ENCODE measurements at regions not wholly inside any gene's neighbourhood (a gene's known extent, or its start where the extent isn't known, plus 50 kb on each side); places are given as distances from the start of the nearest gene placed in this dataset.

- no peak for ATAC-seq
- no peak for TF ChIP-seq CSRNP3 (CRISPR knock-in tag; IDR thresholded peaks at IDR 0.05)
- no peak for TF ChIP-seq RARB (CRISPR knock-in tag; IDR thresholded peaks at IDR 0.05)
- no peak for TF ChIP-seq TSHZ2 (CRISPR knock-in tag; IDR thresholded peaks at IDR 0.05)
- TF ChIP-seq ISL1 (CRISPR knock-in tag; IDR thresholded peaks at IDR 0.05) = no peak
- TF ChIP-seq ARNTL (CRISPR knock-in tag; IDR thresholded peaks at IDR 0.05; ENCODE audit: borderline replicate concordance, low read depth) = no peak
- TF ChIP-seq TCF4 (CRISPR knock-in tag; IDR thresholded peaks at IDR 0.05; ENCODE audit: borderline replicate concordance) = no peak
- TF ChIP-seq SNAI2 (CRISPR knock-in tag; IDR thresholded peaks at IDR 0.05) = no peak
- no peak for TF ChIP-seq ZC3H10 (CRISPR knock-in tag; IDR thresholded peaks at IDR 0.05)
- no peak for TF ChIP-seq POU6F1 (CRISPR knock-in tag; IDR thresholded peaks at IDR 0.05; ENCODE audit: borderline replicate concordance, low read depth)
- no peak for TF ChIP-seq ZNF565 (CRISPR knock-in tag; conservative IDR thresholded peaks at IDR 0.05; ENCODE audit: low read depth)
- no peak for TF ChIP-seq CSDC2 (CRISPR knock-in tag; IDR thresholded peaks at IDR 0.05)
- TF ChIP-seq TOX (CRISPR knock-in tag; IDR thresholded peaks at IDR 0.05; ENCODE audit: borderline replicate concordance) = no peak
- TF ChIP-seq CREB5 (CRISPR knock-in tag; IDR thresholded peaks at IDR 0.05; ENCODE audit: low read depth) = no peak
- no peak for TF ChIP-seq ZNF70 (CRISPR knock-in tag; IDR thresholded peaks at IDR 0.05)
- TF ChIP-seq ZNF8 (CRISPR knock-in tag; IDR thresholded peaks at IDR 0.05) = no peak
Measured at GRCh38 chr20:12022126-12022525, 104.4 kb downstream of the BTBD3 start.

GRCh38 chr20:12023194-12023795 is 105.6 kb downstream of the BTBD3 start:
- TF ChIP-seq ISL1 (CRISPR knock-in tag; IDR thresholded peaks at IDR 0.05) (no peak), POU6F1 (CRISPR knock-in tag; IDR thresholded peaks at IDR 0.05; ENCODE audit: borderline replicate concordance, low read depth) (no peak), ARNTL (CRISPR knock-in tag; IDR thresholded peaks at IDR 0.05; ENCODE audit: borderline replicate concordance, low read depth) (no peak), CSDC2 (CRISPR knock-in tag; IDR thresholded peaks at IDR 0.05) (no peak), ZFP30 (CRISPR knock-in tag; IDR thresholded peaks at IDR 0.05) (no peak), TOX (CRISPR knock-in tag; IDR thresholded peaks at IDR 0.05; ENCODE audit: borderline replicate concordance) (no peak)

GRCh38 chr20:12028771-12029170 is 111.1 kb downstream of the BTBD3 start:
- ATAC-seq = no peak
- TF ChIP-seq TCF4 (CRISPR knock-in tag; IDR thresholded peaks at IDR 0.05; ENCODE audit: borderline replicate concordance) = peak; percentile 26; the same call in 1 of the 2 replicates
- TF ChIP-seq CSRNP3 (CRISPR knock-in tag; IDR thresholded peaks at IDR 0.05) = no peak

More at GRCh38 chr20:12023194-12023795, 105.6 kb downstream of the BTBD3 start:
- no peak for ATAC-seq
